Umbilical cord (tissue), 1 donor: ENCODE measurements at regions not wholly inside any gene's neighbourhood (a gene's known extent, or its start where the extent isn't known, plus 50 kb on each side); places are given as distances from the start of the nearest gene placed in this dataset.
"Not testable (repeated sequence)": the region's sequence is repeated elsewhere in the genome, so short reads cannot be mapped to it uniquely, and the experiment has no call there.

Experiments used
- DNase-seq: peaks from one replicate; pipeline ENCODE4 v3.0.0-alpha.2; 2015; ENCODE audit warnings: low spot score

DNA sequence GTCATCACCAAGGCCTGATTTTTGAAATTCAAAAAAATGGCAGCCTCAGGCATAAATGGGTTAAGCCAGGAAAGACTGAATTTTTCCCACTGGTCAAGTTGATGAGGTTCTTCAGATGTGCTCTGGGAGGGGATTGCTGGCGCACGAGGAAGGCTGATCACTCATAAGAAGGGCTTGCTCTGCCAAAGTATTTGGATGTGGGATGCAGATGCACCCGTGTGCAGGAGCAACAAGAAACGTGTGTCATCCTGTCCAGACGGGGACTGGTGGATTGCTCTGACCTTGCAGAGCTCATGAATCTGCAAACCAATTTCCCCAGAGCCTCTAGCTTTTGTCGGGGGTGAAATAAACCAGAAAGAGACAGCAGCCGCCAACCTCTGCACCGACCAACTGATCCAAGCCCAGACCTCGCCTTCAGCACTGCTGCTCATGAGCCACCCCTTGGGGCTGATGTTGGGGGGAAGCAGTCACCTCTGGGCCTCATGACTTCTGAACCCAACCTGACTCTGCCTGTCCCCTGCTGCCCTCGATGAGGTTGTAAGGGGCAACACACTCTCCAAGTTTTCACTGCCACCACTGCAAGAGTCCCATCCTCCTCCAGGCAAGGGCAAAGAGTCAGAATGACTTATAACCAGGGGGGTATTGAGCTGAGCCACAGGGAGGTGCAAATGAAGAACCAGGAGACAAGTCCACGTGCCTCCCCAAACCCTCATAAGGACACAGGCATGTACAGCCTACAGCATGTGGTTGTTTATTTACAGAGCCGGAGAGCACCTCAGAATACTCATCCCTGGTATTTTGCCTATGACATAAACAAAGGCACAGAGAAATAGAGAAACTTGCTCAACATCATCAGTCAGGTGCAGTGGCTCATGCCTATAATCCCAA, 452.0 kb downstream of the SOX9 start:
- no peak for DNase-seq

DNA sequence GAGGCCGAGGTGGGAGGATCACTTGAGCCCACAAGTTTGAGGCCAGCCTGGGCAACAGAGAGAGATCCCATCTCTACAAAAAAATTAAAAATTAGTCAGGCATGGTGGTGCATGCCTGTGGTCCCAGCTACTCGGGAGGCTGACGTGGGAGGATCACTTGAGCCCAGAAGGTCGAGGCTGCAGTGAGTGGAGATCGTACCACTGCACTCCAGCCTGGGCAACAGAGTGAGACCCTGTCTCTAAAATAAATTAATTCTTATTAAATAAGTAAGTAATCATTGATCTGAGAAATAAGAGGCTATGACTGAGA, 452.6 kb downstream of the SOX9 start:
- DNase-seq: not testable (repeated sequence)

DNA sequence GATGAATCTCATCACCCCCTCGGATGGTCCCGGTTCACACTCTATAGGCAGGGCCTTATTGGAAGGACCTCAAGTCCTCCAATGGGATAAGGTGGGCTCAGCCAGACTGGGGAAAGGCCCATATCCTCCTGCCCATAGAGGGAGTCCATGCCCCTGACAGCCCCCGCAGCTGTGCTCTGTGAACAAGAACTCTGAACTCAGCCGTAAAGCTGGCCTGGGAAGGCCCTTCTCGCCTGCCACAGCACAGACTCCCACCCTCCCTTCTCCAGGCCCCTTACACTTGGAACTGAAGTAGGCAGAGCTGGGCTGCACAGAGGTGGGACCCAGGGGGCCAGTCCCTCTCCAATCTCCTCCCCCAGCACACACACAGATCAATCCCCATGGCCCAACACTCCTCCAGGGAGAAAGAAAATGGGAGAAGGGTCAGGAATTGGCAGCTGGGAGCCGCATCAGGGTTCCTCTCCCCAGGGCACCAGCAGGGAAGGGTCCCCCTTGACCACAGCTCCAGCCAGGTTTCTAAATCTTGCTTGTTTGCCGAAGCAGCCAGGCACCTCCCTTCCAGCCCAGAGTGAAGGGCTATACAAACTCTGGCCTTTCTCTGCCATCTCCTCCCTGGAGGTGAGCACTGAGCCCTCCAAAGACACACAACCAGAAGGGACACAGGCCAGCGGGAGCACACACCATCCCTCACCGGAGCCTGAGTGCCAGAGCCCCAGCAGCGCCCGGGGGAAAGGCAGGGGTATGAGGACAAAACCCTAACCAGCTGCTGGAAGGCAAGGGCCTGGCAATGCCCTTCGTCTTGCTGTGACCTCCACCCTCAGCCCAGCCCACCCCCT, 454.1 kb downstream of the SOX9 start:
- DNase-seq: no peak

DNA sequence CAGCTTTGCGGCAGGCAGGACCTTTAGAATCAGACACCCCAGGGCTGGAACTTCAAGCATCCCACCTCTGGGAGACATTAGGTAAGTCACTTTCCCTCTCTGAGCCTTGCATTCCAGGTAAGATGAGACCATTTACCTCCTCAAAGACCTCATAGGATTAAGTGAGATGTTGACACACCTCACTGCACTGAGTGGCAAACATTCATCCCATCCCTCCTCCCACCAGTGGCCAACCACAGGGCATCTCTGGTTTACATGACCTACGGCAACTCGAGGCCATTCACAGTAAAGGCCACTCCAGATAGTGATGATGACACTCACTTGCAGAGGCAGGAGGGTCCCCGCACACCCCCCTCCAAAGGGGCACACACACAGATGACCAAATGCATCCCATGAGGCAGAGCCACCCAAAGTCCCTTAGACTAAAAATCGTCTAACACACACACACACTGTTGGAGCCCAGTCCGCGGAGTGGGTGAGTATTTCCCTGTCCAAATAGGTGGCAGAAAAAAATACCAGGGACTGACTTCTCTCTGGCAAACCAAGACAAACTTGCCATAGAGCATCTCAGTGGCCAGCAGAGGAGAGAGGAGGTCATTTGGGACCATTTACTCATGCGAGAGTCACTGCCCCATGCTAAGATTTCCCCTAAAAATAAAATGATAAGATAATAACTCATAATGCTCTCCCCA, 454.9 kb downstream of the SOX9 start:
- DNase-seq: no peak

DNA sequence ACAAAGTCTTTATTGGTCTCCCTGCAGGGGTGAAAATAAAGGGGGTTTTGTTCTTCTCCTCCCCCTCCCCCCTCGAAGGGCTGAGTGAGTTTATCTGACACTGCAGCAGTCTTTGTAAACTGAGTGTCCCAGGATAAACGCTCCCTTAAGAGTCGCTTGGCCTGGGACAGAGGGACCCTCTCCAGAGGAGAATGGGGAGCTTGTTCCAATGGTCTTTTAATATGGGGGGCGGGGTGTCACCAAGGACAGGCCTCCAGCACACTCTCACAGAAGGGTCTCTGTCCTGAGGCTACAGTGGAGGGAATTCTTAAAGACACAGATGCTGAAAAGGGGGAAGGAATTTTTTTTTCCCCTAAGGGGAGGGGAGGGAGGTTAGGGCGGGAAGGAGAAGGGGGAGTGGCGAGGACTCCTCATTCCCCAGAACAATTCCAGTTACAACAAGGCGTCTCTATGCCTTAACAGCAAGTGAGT, 455.5 kb downstream of the SOX9 start:
- DNase-seq: no peak

DNA sequence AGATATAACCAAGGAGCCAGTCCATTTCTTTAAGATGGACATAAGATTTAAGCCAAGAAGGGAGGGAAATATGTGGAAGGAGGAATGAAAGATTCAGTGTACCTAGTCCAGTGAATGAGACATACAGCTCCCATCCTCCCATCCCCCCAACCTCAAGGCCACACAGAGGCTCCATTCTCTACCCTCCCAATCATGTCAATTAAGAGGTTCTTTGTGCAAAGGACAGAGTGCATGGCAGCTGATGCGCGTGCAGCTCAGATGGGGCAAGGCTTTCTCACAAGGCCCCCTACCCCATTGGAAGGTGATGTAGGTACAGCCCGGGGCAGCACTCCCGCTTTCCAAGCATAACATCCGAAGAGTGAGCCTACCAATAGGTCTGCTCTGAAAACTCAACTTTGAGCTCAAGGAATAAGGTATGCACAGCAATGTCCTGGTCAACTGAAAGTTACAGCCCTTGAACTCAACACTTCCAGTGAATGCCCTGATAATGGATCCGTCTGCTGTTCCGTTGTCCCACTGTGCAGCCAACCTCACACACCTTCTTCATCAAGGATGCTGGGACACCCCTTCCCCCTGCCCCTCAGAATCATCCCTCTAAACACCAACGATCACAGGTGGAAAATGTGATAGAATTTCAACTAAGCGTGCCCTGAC, 458.1 kb downstream of the SOX9 start:
- DNase-seq: no peak

DNA sequence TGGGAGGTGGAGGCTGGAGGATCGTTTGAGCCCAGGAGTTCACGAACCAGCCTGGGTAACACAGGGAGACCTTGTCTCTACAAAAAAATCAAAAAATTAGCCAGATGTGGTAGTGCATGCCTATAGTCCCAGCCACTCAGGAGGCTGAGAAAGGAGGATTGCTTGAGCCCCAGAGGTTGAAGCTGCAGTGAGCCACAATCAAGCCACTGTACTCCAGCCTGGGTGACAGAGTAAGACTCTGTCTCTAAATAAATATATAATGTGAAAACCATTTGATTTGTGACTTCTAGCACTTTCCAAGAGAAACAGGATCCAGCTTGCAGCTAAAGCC, 459.1 kb downstream of the SOX9 start:
- DNase-seq: no peak

DNA sequence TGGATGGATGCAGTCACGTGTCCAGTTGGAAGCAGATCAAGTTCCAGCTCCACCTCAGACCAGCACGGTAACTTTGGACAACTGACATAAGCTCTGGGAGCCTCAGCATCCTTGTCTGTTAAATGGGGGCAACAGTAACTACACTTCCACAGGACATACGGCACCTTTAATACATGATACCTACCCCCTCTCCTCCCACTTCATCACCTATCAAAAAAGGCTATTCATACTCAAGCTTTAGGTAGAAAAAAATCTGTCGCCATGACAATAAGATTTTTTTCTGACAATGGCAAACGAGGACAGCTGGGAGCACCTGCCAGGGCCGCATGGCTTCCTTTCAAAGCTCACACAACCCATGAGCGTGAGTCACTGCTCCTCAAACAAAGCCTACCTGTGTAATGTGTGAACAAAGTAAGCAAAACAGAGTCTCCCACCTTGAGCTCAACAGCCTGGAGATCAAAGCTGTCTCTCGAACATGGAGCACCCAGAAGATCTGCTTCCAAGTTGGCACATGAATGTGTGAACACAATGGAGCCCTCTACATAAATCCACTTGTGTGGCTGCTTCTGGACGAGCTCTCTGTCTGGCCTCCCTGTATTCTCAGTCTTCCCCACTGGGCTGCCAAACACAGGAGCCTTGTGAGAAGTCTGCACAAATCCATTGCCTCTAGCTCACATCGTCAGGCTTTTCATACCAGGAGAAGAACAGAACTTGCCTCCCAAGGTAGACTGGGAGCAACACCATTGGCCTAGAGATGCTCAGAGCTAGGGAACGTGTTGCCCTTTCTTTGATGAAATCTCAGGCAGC, 459.7 kb downstream of the SOX9 start:
- DNase-seq: no peak

DNA sequence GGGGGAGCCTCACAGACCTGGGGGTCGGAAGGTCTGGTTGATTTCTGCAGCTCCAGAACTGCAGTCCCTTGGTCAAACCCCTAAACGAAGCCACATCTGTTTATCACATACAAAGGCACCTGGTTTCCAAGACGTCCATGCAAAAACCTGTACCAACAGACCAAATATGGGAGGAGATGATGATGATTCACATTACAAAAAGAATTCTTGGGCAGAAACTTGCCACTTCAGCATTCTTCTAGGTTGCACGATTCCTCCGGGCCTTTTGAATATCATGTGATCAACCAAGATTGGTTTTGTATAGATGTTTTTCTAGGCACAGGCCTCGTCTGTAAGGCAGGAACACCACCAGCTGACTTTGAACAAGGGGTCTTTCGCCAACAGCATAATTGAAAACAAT, 466.3 kb downstream of the SOX9 start:
- peak; percentile 50 for DNase-seq

DNA sequence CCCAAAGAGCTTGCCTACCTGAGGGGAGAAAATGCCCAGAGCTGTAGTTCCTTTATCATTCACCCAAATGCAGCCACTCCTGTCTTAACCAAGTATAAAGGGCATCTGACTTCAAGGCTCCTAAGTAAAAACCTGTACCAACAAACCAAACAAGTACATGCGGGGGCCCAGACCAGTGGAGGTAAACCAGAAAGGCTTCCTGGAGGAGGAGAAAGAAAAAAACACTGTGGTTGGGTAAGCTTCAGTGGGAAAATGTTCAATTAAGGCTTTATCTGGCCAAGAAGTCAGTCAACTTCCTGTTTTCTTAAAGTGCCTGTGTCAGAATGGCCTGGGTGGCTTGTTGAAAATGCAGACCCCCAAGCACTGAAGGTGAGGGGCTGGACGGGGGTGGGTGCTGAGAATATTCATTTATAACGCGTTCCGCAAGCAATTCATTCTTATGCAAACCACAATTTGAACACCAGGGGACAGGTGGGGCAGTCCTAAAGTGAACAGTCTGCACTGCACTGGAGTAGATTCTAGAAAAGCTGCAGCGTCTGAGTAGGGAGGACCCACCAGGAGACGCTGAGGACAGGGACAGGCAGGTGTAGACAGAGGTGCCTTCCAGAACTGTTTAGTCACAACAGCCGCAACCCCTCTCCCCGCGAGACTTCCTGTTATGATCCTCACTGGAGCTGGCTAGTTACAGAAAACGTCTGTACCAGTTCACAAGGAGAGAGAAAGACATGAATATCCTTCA, 467.1 kb downstream of the SOX9 start:
- no peak for DNase-seq

DNA sequence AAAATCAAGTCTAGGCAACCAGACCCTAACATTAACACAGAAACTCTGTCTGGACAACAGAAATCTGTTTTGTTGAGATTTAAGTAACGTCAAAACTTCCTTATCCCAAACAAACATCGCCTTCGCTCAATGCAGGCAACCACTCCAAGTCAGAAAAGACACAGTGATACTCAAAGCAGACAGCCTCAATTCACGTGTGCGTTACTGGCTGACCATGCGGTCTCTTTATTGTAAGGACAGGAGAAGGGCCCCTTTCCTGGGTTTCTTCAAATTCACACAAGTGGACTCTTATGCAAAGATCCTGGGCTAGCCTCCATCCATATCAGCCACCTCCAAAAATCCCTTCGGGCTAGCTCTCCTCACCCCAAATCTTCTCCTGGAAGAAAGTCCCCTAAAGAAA, 467.7 kb downstream of the SOX9 start:
- DNase-seq: no peak

DNA sequence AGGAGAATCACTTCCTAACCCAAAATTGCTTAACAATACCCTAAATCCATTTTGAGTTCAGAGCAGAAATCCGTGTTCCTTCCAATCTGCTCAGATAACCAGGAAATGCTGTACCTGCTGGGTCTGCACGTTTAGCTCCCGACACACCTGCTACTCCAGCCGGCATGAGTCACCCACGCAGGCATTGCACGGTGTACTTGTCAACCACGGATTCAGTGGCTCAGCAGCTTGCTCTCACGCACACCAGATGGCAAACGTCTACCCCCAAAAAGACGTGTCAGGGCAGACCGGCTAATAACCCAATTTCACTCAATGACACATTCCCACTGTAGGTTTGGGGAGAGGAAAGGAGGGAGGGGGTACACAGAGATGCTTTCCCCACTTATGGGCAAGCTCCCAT, 468.1 kb downstream of the SOX9 start:
- DNase-seq: peak; percentile 69

DNA sequence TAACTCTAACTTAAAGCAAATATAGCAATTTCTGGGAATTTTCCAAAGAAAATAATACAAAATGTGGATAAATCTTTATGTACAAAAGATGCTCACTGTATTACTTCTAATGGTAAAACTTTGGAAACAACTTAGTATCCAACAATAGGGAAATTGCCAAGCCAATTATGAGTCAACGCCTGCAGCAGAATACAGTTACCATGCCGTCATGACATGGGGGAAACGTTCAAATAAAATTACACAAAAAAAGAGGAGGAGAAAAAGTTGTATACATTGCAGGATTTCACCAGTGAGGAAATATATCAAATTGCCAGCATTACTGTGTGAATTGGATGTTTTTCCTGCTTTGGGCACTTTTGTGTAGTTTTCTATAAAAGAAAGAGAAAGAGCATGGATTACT, 469.6 kb downstream of the SOX9 start:
- DNase-seq: no peak

DNA sequence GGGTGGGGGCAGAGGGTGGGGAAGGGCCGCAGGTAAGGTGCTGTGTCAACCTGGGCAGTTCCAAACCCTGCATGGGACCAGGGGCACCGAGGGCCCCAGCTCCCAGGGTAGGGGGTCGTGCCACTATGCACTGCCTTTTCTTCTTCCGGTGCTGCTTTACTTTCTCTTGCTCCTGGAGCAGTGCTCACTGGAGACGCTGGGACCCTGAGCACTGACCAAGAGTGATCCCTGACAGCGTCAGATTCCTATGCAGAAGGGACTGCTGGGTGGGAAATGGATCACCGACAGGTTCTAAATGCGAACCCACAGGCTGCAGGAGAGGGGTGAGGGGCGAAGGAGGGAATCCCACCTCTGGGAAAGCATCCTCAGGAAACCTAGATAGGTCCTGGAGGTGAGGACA, 470.1 kb downstream of the SOX9 start:
- DNase-seq: no peak

DNA sequence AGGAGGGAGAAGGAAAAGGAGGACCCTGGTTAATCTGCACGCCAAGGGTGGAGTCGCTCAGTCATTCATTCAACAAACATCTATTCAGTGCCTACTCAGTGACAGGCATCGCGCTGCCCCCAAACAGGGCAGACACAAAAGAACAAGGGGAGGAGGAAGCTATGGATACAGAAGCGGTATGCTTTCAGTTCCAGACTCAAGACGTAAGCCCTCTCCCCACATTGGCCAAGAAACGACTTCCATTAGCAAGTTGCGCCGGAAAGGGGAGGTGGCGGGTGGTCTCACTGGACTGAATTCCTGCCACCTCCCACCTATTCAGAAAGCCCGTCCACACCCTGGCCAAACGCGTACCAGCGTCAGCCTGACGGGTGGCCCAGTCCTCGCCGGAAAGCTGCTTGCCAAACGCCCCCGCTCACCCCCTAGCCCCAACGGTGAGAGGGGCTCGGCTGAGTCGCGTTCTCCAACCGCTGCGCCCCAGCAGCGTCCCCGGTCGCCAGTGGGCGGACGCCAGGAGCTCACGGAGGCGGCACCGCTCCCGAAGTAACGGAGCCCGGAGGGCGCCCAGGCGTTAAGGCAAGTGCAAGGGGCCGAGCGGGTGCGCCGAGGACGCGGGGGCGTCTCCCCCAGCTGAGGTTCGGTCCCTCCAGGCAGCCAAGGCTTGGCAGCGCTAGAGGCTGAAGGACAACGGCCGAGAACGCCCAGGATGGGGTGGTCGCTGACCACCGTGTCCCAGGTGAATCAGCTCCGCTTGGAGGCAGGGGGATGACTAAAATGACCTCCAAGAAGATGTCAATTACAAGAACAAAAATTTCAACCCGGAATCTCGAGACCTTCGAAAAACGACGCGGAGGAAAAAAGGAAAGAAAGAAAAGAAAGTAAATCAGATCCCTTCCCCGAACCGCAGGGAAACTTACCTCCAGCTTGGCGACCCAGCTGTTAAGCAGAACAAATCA, 470.7 kb downstream of the SOX9 start:
- DNase-seq: no peak

DNA sequence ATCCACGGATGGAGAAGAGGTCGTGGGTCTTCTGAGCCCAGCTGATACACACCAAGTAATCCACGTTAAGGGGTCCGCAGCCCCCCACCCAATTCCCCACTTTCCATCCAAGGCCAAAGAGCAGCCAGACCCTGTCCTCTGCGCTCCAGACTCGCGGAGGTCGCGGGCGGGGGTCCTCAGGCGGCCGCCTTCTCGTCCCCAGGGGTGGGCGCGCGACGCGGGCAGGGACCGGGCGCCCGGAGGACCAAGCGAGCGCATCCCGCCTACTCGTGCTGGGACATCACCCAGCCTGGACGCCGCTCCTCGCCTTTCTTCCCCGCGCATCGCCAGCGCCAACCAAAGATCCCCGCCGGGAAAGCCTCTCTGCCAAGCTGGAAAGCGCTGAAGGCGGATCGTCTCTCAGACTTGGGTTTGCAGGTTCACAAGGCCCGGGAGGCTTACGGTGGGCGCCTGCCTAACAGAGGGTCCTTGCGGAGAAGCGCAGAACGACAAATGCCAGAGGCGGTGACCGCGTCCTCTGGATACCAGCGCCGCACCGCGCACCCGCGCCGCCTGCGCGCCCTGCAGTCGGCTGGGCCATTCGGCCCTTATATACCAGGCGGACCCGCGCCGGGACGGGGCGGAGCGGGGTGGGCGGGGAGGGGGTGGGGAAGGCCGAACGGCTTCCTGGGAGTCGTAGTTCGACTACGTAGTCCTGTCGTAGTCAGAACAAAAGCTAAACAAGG, 471.6 kb downstream of the SOX9 start:
- DNase-seq: peak; percentile 68

DNA sequence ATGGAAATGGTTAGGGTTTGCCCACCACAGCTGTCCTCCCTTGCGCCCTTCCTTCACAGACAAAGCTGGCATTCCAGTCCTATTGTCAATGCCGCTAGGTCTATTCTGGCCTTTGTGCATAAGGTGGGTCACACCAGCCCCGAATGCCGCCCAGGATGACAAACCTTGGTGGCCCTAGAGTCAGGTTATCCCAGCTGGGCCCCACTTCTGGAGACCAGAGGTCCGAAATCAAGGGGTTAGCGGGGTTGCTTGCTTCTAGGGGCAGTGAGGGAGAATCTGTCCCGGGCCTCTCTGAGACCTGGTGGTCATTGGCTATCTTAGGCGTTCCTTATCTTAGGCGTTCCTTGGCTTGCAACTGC, 472.1 kb downstream of the SOX9 start:
- no peak for DNase-seq

DNA sequence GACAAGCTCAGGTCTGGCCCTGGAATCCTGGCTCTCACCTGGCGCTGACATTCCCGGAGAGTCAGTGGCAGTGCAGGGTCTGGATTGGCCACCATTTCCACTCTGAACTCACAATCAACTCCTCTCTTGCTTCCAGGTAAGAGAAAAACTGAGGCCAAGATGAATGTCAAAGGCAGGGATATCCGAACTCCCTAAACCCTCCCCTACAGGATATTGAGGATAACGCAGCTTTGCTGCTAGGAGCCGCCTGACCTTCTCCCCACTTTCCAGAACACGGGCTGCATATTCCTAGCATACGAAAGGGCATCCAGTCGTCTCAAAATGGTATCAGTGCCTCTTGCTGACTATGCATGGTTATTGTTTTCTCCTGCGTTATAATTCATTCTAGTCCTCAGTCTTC, 473.4 kb downstream of the SOX9 start:
- DNase-seq: no peak
